ENCODE measurements at regions not wholly inside any gene's neighbourhood (a gene's known extent, or its start where the extent isn't known, plus 50 kb on each side); places are given as distances from the start of the nearest gene placed in this dataset.

DNA sequence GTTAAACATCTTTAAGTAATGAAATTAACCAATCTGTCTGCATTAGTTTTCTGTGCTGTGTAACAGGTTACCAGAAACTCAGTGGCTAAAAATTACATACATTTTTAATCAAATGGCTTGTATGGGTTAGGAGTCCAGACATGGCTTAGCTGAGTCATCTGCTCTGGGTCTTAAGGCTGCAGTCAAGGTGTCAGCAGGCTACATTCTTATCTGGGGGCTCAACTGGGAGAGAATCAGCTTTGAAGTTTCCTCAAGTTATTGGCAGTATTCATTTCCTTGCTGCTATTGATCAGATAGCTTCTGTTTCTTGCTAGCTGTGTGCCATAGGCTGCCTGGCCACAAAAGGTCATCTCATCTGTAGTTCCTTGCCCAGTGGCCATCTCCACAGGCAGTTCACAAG lies 1163.0 kb downstream of the DIAPH3 start:
- Histone ChIP-seq H3K27ac (no peak overlapping the region), H3K27me3 (no peaks in the 10 kb centered on the region), H3K36me3 (no peaks in the 10 kb centered on the region), H3K4me1 (no peaks in the 10 kb centered on the region), H3K9me3 (no peaks in the 10 kb centered on the region), H3K4me3 (no peak overlapping the region)
- intact Hi-C loops (cut with DNase I), result no loop called here
- ATAC-seq (no peak), DNase-seq (no peak)
- TF ChIP-seq CTCF (IDR thresholded peaks at IDR 0.05), result no peak
- TF ChIP-seq POLR2A (IDR thresholded peaks at IDR 0.05), result no peak

- no peaks in the 10 kb centered on the region for H3K4me1 ChIP-seq
- intact Hi-C loops (cut with DNase I), result no loop called here
- H3K9me3 ChIP-seq, result no peaks in the 10 kb centered on the region
- H3K27me3 ChIP-seq, result no peaks in the 10 kb centered on the region
- TF ChIP-seq POLR2A (IDR thresholded peaks at IDR 0.05), result no peak
- no peak for TF ChIP-seq CTCF (IDR thresholded peaks at IDR 0.05)
- no peak overlapping the region for H3K4me3 ChIP-seq
- H3K36me3 ChIP-seq, result no peaks in the 10 kb centered on the region
- DNase-seq (no peak), ATAC-seq (no peak)
- no peak overlapping the region for H3K27ac ChIP-seq
- WGBS, 4 donors, result 84 to 94% (median 89%) methylated on average over 11 of the region's 11 CpGs
Observed at GRCh38 chr13:59012731-59013130, 1151.0 kb downstream of the DIAPH3 start.

DNA sequence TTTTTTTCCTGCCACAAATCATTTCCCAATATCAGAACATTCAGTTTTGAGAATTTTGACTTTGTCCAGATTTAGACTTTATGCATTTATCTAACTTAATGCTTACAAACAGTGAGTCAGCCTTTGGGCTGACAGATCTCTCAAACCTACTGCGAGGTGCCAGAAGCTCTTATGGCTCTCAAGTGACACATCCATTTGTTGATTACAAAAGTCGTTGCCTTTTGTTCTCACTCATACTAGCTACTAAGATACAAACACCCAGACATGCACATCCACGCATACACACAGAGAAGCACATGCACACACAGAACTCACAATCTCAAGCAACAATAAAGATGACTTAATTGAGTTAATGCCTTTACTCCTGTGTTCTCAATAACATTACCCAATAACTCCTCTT lies 1147.5 kb downstream of the DIAPH3 start:
- WGBS, 4 donors, result 30 to 51% (median 41%) methylated on average over 3 of the region's 3 CpGs
- intact Hi-C loops (cut with DNase I), result no loop called here
- H3K9me3 ChIP-seq, result no peaks in the 10 kb centered on the region
- no peaks in the 10 kb centered on the region for H3K4me1 ChIP-seq
- H3K27ac ChIP-seq, result no peak overlapping the region
- H3K27me3 ChIP-seq, result peaks cover 0 to 3% (median 0%) of the 10 kb centered on the region in 9 donors
- H3K36me3 ChIP-seq, result no peaks in the 10 kb centered on the region
- ATAC-seq (peak in 3 of 4 donors; percentile 64 to 84 (median 83)), DNase-seq (peak in 2 of 5 donors; percentile 28 to 33)
- H3K4me3 ChIP-seq, result no peak overlapping the region
- TF ChIP-seq POLR2A (IDR thresholded peaks at IDR 0.05), result no peak
- TF ChIP-seq CTCF (IDR thresholded peaks at IDR 0.05), result no peak

- H3K4me3 ChIP-seq, result no peak overlapping the region
- peaks cover 0 to 4% (median 0%) of the 10 kb centered on the region in 12 donors for H3K9me3 ChIP-seq
- DNase-seq, result no peak
- H3K27me3 ChIP-seq, result peaks cover 0 to 3% (median 0%) of the 10 kb centered on the region in 9 donors
- ATAC-seq, result no peak
- H3K36me3 ChIP-seq, result no peaks in the 10 kb centered on the region
- WGBS, 4 donors, result 76 to 93% (median 86%) methylated on average over 3 of the region's 3 CpGs
- H3K27ac ChIP-seq, result no peak overlapping the region
- intact Hi-C loops (cut with DNase I), result no loop called here
- no peak for TF ChIP-seq POLR2A (IDR thresholded peaks at IDR 0.05)
- TF ChIP-seq CTCF (IDR thresholded peaks at IDR 0.05), result no peak
- no peaks in the 10 kb centered on the region for H3K4me1 ChIP-seq
Observed at GRCh38 chr13:59024434-59024833, 1139.3 kb downstream of the DIAPH3 start.

Data from heart left ventricle (tissue), 16 donors.